Urinary bladder (tissue), 3 donors: ENCODE measurements at regions not wholly inside any gene's neighbourhood (a gene's known extent, or its start where the extent isn't known, plus 50 kb on each side); places are given as distances from the start of the nearest gene placed in this dataset.

Experiments used
- DNase-seq: peaks from one replicate; pipeline ENCODE4 v3.0.0-alpha.2; 2015; ENCODE audit errors: extremely low spot score
- H3K27ac ChIP-seq: one replicate; pipeline ENCODE4 v1.5.1; 2013; ENCODE audit warnings: low read depth, mild to moderate bottlenecking, moderate library complexity
- H3K36me3 ChIP-seq: one replicate; pipeline ENCODE4 v1.6.1; 2013; ENCODE audit warnings: mild to moderate bottlenecking, moderate library complexity; ENCODE audit not compliant: insufficient read depth
- H3K4me1 ChIP-seq: one replicate; pipeline ENCODE4 v1.6.1; 2013; ENCODE audit warnings: mild to moderate bottlenecking, moderate library complexity; ENCODE audit not compliant: insufficient read depth
- H3K4me3 ChIP-seq: one replicate; pipeline ENCODE4 v1.5.1; 2013; ENCODE audit warnings: low read depth, low read length
- WGBS: extraction: QIAGEN DNeasy Blood & Tissue Kit; methylation state at CpG from one replicate; pipeline ENCODE4 v1.1.7; 2013; 5-methylcytosine and 5-hydroxymethylcytosine counted together
- donor health status: healthy with polysubstance abuse.
- donor health status: healthy.

DNA sequence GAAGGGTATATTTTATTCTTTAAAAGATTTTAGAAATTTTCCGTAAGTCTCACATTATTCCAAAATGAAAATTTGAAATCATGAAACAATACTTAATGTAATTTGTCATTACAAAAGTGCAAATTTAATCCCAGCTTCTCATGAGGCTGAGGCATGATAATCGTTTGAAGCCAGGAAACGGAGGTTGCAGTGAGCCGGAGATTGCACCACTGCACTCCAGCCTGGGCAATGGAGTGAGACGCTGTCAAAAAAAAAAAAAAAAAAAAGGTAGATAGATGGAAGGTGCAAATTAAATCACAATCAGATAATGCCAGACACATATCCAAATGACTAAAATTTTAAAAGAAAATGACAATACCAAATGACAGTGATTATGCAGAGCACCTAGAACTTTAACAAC lies 644.2 kb downstream of the FAM181B start:
- WGBS = 77% methylated on average over 5 of the region's 5 CpGs
- no peak for DNase-seq
- Histone ChIP-seq H3K36me3 (no peaks in the 10 kb centered on the region), H3K4me3 (no peak overlapping the region), H3K27ac (no peak overlapping the region), H3K4me1 (no peaks in the 10 kb centered on the region)

GRCh38 chr11:82085493-82085892 lies 648.2 kb downstream of the FAM181B start:
- 73% methylated on average over 4 of the region's 4 CpGs for WGBS
- Histone ChIP-seq H3K4me3 (no peak overlapping the region), H3K4me1 (no peaks in the 10 kb centered on the region), H3K27ac (no peak overlapping the region), H3K36me3 (no peaks in the 10 kb centered on the region)
- no peak for DNase-seq

DNA sequence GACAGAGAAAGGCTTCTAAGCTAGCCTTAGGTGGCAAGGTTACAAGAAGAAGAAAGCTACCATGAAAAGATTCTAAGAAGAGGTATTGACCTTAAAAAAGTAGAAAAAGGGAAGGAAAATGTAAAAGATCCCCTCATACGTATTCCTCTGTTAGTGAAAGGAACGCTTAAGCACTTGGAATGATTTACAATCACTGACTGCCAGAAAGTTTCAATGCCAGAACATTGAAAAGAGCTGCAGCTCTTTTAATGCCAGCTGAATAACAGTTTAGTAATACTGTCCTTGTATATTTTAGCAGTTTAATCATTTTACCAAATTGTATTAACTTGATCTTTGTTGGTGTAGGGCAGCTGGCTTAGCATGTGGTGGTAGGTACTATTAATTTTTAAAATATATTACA lies 650.7 kb downstream of the FAM181B start:
- H3K36me3 ChIP-seq = no peaks in the 10 kb centered on the region
- H3K4me1 ChIP-seq = no peaks in the 10 kb centered on the region
- no peak overlapping the region for H3K4me3 ChIP-seq
- DNase-seq = no peak
- 16% methylated on average over 2 of the region's 2 CpGs for WGBS
- H3K27ac ChIP-seq = no peak overlapping the region

DNA sequence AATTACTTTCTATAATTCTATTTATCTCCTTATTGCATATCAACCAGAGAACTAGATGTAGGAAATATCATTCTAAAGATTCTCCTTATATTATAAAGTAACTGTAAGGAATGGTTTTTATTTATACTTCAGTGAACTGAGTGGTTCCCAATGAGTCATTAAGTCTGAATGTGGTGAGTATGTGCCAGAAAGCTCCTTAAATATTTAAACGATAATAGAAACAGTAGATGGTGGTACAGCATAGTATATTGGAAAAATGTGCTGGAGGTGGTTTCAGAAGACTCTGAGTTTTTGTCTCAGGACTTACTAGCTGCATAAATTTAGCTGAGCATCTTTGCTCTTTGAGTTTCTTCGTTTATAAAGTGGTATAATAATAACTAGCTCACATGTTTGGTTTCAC lies 653.5 kb downstream of the FAM181B start:
- H3K27ac ChIP-seq = no peak overlapping the region
- H3K4me1 ChIP-seq = no peaks in the 10 kb centered on the region
- no peaks in the 10 kb centered on the region for H3K36me3 ChIP-seq
- DNase-seq = no peak
- H3K4me3 ChIP-seq = no peak overlapping the region
- WGBS = 68% methylated on average over 2 of the region's 2 CpGs

- 68% methylated on average over 3 of the region's 3 CpGs for WGBS
- no peak for DNase-seq
- H3K4me1 ChIP-seq = no peaks in the 10 kb centered on the region
- no peak overlapping the region for H3K27ac ChIP-seq
- no peaks in the 10 kb centered on the region for H3K36me3 ChIP-seq
- no peak overlapping the region for H3K4me3 ChIP-seq
These were observed 657.5 kb downstream of the FAM181B start for GRCh38 chr11:82076126-82076525.

GRCh38 chr11:82059505-82059904 lies 674.2 kb downstream of the FAM181B start:
- no peaks in the 10 kb centered on the region for H3K4me1 ChIP-seq
- H3K27ac ChIP-seq = no peak overlapping the region
- H3K4me3 ChIP-seq = no peak overlapping the region
- H3K36me3 ChIP-seq = no peaks in the 10 kb centered on the region
- 84% methylated on average over 3 of the region's 3 CpGs for WGBS
- DNase-seq = no peak

DNA sequence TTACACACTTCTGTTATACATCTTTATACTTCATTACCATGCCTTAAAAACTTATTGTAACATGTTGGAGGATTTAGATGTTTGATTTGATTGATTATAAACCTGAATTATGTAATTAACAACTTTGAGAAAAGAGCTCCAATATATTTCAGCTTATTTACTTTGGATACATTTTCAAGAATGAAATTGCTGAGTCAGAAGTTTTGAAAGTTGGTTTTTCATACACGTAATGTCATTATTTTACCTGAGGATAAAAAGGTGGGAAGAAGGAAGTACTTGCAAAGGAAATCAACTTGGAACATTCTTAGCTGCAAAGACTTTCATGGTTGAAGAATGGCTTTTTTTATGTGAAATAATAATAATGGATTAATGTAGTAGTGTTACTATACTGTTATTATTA lies 677.2 kb downstream of the FAM181B start:
- Histone ChIP-seq H3K27ac (no peak overlapping the region), H3K4me3 (no peak overlapping the region), H3K36me3 (no peaks in the 10 kb centered on the region), H3K4me1 (no peaks in the 10 kb centered on the region)
- WGBS = 74% methylated on average over 1 of the region's 1 CpG
- no peak for DNase-seq

- no peak overlapping the region for H3K4me3 ChIP-seq
- DNase-seq = no peak
- H3K4me1 ChIP-seq = no peaks in the 10 kb centered on the region
- WGBS = 86% methylated on average over 3 of the region's 3 CpGs
- no peak overlapping the region for H3K27ac ChIP-seq
- H3K36me3 ChIP-seq = no peaks in the 10 kb centered on the region
These were observed 684.5 kb downstream of the FAM181B start for GRCh38 chr11:82049199-82049598.

GRCh38 chr11:82047200-82047599 lies 686.5 kb downstream of the FAM181B start:
- DNase-seq = no peak
- no peaks in the 10 kb centered on the region for H3K4me1 ChIP-seq
- WGBS = 92% methylated on average over 1 of the region's 1 CpG
- no peak overlapping the region for H3K4me3 ChIP-seq
- H3K36me3 ChIP-seq = no peaks in the 10 kb centered on the region
- no peak overlapping the region for H3K27ac ChIP-seq

DNA sequence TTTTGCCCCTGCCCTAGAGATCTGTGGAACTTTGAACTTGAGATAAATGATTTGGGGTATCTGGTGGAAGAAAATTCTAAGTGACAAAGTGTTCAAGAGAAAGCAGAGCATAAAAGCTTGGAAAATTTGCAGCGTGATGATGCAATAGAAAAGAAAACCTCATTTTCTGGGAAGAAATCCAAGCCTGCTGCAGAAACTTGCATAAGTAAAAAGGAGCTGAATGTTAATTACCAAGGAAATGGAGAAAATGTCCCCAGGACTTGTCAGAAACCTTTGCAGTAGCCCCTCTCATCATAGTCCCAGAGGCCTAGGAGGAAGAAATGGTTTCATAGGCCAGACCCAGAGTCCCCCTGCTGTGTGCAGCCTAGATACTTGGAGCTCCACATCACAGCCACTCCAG lies 686.9 kb downstream of the FAM181B start:
- no peak overlapping the region for H3K4me3 ChIP-seq
- 66% methylated on average over 1 of the region's 1 CpG for WGBS
- no peak overlapping the region for H3K27ac ChIP-seq
- no peaks in the 10 kb centered on the region for H3K36me3 ChIP-seq
- DNase-seq = no peak
- no peaks in the 10 kb centered on the region for H3K4me1 ChIP-seq

DNA sequence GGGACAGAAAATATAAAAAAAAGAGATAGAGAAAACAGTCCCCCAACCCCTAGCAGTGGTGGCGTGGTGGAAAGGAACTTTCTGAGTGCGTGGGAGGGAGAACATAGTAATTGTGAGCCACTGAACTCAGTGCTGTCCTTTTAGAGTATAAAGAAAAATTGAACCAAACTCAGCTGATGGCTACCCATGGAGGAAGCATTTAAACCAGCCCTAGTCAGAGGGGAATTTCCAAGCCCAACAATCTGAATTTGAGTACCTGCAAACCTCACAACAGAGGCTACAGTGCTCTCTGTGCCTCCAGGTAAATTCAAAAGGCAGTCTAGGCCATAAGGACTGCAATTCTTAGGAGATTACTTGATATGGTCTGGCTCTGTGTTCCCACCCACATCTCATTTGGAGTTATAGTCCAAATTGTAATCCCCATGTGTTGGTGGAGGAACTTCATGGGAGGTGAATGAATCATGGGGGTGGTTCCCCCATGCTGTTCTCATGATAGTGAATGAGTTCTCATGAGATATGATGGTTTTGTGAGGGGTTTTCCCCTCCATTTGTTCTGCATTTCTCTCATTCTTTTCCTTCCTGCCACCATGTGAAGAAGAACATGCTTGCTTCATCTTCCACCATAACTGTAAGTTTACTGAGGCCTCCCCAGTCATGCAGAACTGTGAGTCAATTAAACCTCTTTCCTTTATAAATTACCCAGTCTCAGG lies 687.8 kb downstream of the FAM181B start:
- no peaks in the 10 kb centered on the region for H3K36me3 ChIP-seq
- no peak overlapping the region for H3K4me3 ChIP-seq
- H3K27ac ChIP-seq = no peak overlapping the region
- DNase-seq = no peak
- H3K4me1 ChIP-seq = no peaks in the 10 kb centered on the region
- WGBS = 95% methylated on average over 2 of the region's 2 CpGs

GRCh38 chr11:82043316-82043715 lies 690.3 kb downstream of the FAM181B start:
- H3K27ac ChIP-seq = no peak overlapping the region
- 62% methylated on average over 2 of the region's 2 CpGs for WGBS
- no peaks in the 10 kb centered on the region for H3K4me1 ChIP-seq
- no peak for DNase-seq
- no peak overlapping the region for H3K4me3 ChIP-seq
- H3K36me3 ChIP-seq = no peaks in the 10 kb centered on the region

DNA sequence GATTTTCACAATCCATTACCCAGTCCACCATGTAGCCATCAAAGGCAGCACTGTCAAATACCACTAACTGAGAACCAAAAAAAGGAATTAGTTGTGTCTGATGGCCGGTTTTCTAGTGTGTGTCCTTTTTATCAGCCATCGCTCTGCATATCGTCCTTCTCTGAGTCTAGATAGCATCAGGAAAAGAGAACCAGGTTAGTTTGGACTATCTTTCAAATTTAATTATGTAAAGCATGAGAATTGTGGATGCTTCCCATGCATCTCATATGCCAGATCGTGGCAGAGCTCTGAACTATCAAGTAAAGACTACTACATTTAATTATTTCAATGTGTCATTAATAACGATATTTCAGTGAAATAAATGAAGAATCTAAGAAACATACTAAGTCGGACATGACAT lies 691.9 kb downstream of the FAM181B start:
- H3K4me1 ChIP-seq = no peaks in the 10 kb centered on the region
- no peak overlapping the region for H3K4me3 ChIP-seq
- H3K36me3 ChIP-seq = no peaks in the 10 kb centered on the region
- H3K27ac ChIP-seq = no peak overlapping the region
- no peak for DNase-seq
- 78% methylated on average over 6 of the region's 6 CpGs for WGBS

GRCh38 chr11:82038154-82038553 lies 695.5 kb downstream of the FAM181B start:
- no peak overlapping the region for H3K4me3 ChIP-seq
- 62% methylated on average over 2 of the region's 2 CpGs for WGBS
- DNase-seq = no peak
- no peaks in the 10 kb centered on the region for H3K36me3 ChIP-seq
- H3K4me1 ChIP-seq = no peaks in the 10 kb centered on the region
- no peak overlapping the region for H3K27ac ChIP-seq

DNA sequence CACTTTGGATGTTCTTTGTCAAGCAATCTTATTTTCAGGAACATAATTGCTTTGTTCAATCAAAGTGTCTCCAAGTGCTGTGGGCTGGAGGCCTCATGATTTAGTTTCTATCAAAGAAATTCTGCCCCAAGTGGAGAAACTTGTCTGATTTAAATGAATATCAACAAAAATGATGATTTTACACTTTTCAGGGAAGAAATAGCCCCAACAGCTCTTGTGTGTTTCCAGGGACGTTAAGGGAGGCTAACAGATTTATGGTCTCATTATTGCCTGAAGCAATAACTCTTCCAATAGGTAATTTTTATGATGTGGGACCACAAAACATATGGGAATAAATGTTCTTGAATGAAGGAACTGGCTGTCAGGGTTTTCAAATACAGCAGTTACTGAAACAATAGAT lies 699.1 kb downstream of the FAM181B start:
- no peaks in the 10 kb centered on the region for H3K4me1 ChIP-seq
- WGBS = 23% methylated on average over 1 of the region's 1 CpG
- no peaks in the 10 kb centered on the region for H3K36me3 ChIP-seq
- H3K27ac ChIP-seq = no peak overlapping the region
- no peak overlapping the region for H3K4me3 ChIP-seq
- no peak for DNase-seq
